22Rv1 (cell line): ENCODE measurements at regions not wholly inside any gene's neighbourhood (a gene's known extent, or its start where the extent isn't known, plus 50 kb on each side); places are given as distances from the start of the nearest gene placed in this dataset.

Experiments used
- CTCF ChIP-seq: fragments of 450-650 bp; IDR thresholded peaks from 2 replicates; pipeline ENCODE4 v1.5.1; 2017; ENCODE audit warnings: mild to moderate bottlenecking
- ZFX ChIP-seq: fragments of 450-650 bp; IDR thresholded peaks from 2 replicates; pipeline ENCODE4 v1.6.1; 2017; ENCODE audit warnings: antibody characterized with exemption, borderline replicate concordance

- TF ChIP-seq CTCF = no peak
- TF ChIP-seq ZFX = no peak
These were observed 161.9 kb upstream of the GORAB start for GRCh38 chr1:170370087-170370486.
